ENCODE measurements at regions not wholly inside any gene's neighbourhood (a gene's known extent, or its start where the extent isn't known, plus 50 kb on each side); places are given as distances from the start of the nearest gene placed in this dataset.
"Not testable (repeated sequence)": the region's sequence is repeated elsewhere in the genome, so short reads cannot be mapped to it uniquely, and the experiment has no call there.

- FAIRE-seq (no peak), DNase-seq (ENCODE audit: insufficient read length, low spot score) (no peak)
- TF ChIP-seq CTCF (IDR thresholded peaks at IDR 0.05; ENCODE audit: insufficient read depth, missing control alignments) = no peak
Measured at GRCh38 chr4:79147251-79147650, 178.6 kb downstream of the NAA11 start.

- no peak for TF ChIP-seq CTCF (IDR thresholded peaks at IDR 0.05; ENCODE audit: insufficient read depth, missing control alignments)
- no peak for FAIRE-seq
- DNase-seq (ENCODE audit: insufficient read length, low spot score) = no peak
Measured at GRCh38 chr4:79141530-79141929, 184.3 kb downstream of the NAA11 start.

- FAIRE-seq (no peak), DNase-seq (ENCODE audit: insufficient read length, low spot score) (no peak)
- no peak for TF ChIP-seq CTCF (IDR thresholded peaks at IDR 0.05; ENCODE audit: insufficient read depth, missing control alignments)
Measured at GRCh38 chr4:79134767-79135166, 191.1 kb downstream of the NAA11 start.

- no peak for TF ChIP-seq CTCF (IDR thresholded peaks at IDR 0.05; ENCODE audit: insufficient read depth, missing control alignments)
- no peak for FAIRE-seq
- no peak for DNase-seq (ENCODE audit: insufficient read length, low spot score)
Measured at GRCh38 chr4:79132826-79133225, 193.0 kb downstream of the NAA11 start.

- no peak for FAIRE-seq
- DNase-seq (ENCODE audit: insufficient read length, low spot score) = no peak
- TF ChIP-seq CTCF (IDR thresholded peaks at IDR 0.05; ENCODE audit: insufficient read depth, missing control alignments) = no peak
Measured at GRCh38 chr4:79121875-79122358, 182.7 kb upstream of the PAQR3 start.

- DNase-seq (ENCODE audit: insufficient read length, low spot score) (no peak), FAIRE-seq (no peak)
- no peak for TF ChIP-seq CTCF (IDR thresholded peaks at IDR 0.05; ENCODE audit: insufficient read depth, missing control alignments)
Measured at GRCh38 chr4:79121223-79121622, 182.0 kb upstream of the PAQR3 start.

- FAIRE-seq; DNase-seq (ENCODE audit: insufficient read length, low spot score): not testable (repeated sequence)
Measured at GRCh38 chr4:79117051-79117450, 177.8 kb upstream of the PAQR3 start.

- FAIRE-seq (no peak), DNase-seq (ENCODE audit: insufficient read length, low spot score) (no peak)
- no peak for TF ChIP-seq CTCF (IDR thresholded peaks at IDR 0.05; ENCODE audit: insufficient read depth, missing control alignments)
Measured at GRCh38 chr4:79107014-79107413, 167.8 kb upstream of the PAQR3 start.

Data from D721Med (cell line).